H9 (cell line): ENCODE measurements at regions not wholly inside any gene's neighbourhood (a gene's known extent, or its start where the extent isn't known, plus 50 kb on each side); places are given as distances from the start of the nearest gene placed in this dataset.

Experiments
- DNase-seq: peaks from one replicate; pipeline ENCODE4 v3.0.0-alpha.2; 2017
- H2AFZ ChIP-seq: one replicate; pipeline ENCODE4 v1.6.1; 2013; ENCODE audit warnings: mild to moderate bottlenecking, low read length, control low read depth, moderate library complexity
- H2AK5ac ChIP-seq: 2 replicates; pipeline ENCODE4 v1.6.1; 2013; ENCODE audit warnings: low read length, control low read depth, mixed read lengths; ENCODE audit not compliant: insufficient read length
- H2BK120ac ChIP-seq: one replicate; pipeline ENCODE4 v1.6.1; 2013; ENCODE audit warnings: low read depth, mild to moderate bottlenecking, low read length, control low read depth, inconsistent platforms; ENCODE audit not compliant: poor library complexity, severe bottlenecking
- H2BK12ac ChIP-seq: 2 replicates; pipeline ENCODE4 v1.6.1; 2013; ENCODE audit warnings: low read length, control low read depth, mixed read lengths, low read depth; ENCODE audit not compliant: insufficient read length
- H2BK15ac ChIP-seq: 2 replicates; pipeline ENCODE4 v1.6.1; 2013; ENCODE audit warnings: low read depth, low read length, control low read depth
- H2BK20ac ChIP-seq: one replicate; pipeline ENCODE4 v1.6.1; 2013; ENCODE audit warnings: low read depth, mild to moderate bottlenecking, low read length, control low read depth, inconsistent platforms; ENCODE audit not compliant: poor library complexity, severe bottlenecking
- H2BK5ac ChIP-seq: 2 replicates; pipeline ENCODE4 v1.6.1; 2013; ENCODE audit warnings: low read length, control low read depth, mixed read lengths; ENCODE audit not compliant: insufficient read length
- H3K14ac ChIP-seq: 2 replicates; pipeline ENCODE4 v1.6.1; 2013; ENCODE audit warnings: low read length, control low read depth; ENCODE audit not compliant: insufficient read depth
- H3K18ac ChIP-seq: 2 replicates; pipeline ENCODE4 v1.6.1; 2013; ENCODE audit warnings: low read depth, mild to moderate bottlenecking, mixed read lengths, low read length, control low read depth; ENCODE audit not compliant: insufficient read length
- H3K23ac ChIP-seq: 2 replicates; pipeline ENCODE4 v1.6.1; 2013; ENCODE audit warnings: low read length, control low read depth, mixed read lengths, low read depth; ENCODE audit not compliant: insufficient read length
- H3K23me2 ChIP-seq: 2 replicates; pipeline ENCODE4 v1.6.1; 2013; ENCODE audit warnings: low read depth, mild to moderate bottlenecking, mixed read lengths, low read length, control low read depth; ENCODE audit not compliant: insufficient read length, poor library complexity, severe bottlenecking
- H3K27ac ChIP-seq: 2 replicates; pipeline ENCODE4 v1.5.1; 2013; ENCODE audit warnings: low read length, control low read depth, mixed read lengths, low read depth; ENCODE audit not compliant: insufficient read length
- H3K27me3 ChIP-seq: 2 replicates; pipeline ENCODE4 v1.6.1; 2013; ENCODE audit warnings: low read length, control low read depth, inconsistent platforms; ENCODE audit not compliant: insufficient read depth
- H3K4ac ChIP-seq: 2 replicates; pipeline ENCODE4 v1.6.1; 2013; ENCODE audit warnings: low read depth, mild to moderate bottlenecking, control low read depth, inconsistent platforms, low read length, moderate library complexity
- H3K4me1 ChIP-seq: 2 replicates; pipeline ENCODE4 v1.6.1; 2013; ENCODE audit warnings: low read length, control low read depth, inconsistent platforms; ENCODE audit not compliant: insufficient read depth
- H3K4me2 ChIP-seq: 2 replicates; pipeline ENCODE4 v1.6.1; 2013; ENCODE audit warnings: low read length, control low read depth, mixed read lengths; ENCODE audit not compliant: insufficient read length, insufficient read depth
- H3K56ac ChIP-seq: 2 replicates; pipeline ENCODE4 v1.6.1; 2013; ENCODE audit warnings: low read depth, mild to moderate bottlenecking, mixed read lengths, low read length, control low read depth; ENCODE audit not compliant: insufficient read length
- H3K79me1 ChIP-seq: 2 replicates; pipeline ENCODE4 v1.6.1; 2013; ENCODE audit warnings: low read depth, mild to moderate bottlenecking, moderate library complexity, low read length, control low read depth, inconsistent platforms; ENCODE audit not compliant: insufficient read depth, poor library complexity, severe bottlenecking
- H3K79me2 ChIP-seq: 2 replicates; pipeline ENCODE4 v1.6.1; 2013; ENCODE audit warnings: low read length, control low read depth, inconsistent platforms; ENCODE audit not compliant: insufficient read depth
- H3K9ac ChIP-seq: 2 replicates; pipeline ENCODE4 v1.6.1; 2013; ENCODE audit warnings: low read length, control low read depth, mixed read lengths; ENCODE audit not compliant: insufficient read length; ENCODE audit errors: extremely low read depth
- H3K9me3 ChIP-seq: one replicate; pipeline ENCODE4 v1.6.1; 2013; ENCODE audit warnings: low read depth, low read length, inconsistent platforms; ENCODE audit not compliant: control insufficient read depth
- H3T11ph ChIP-seq: one replicate; pipeline ENCODE4 v1.6.1; 2013; ENCODE audit warnings: mild to moderate bottlenecking, low read length, control low read depth, inconsistent platforms
- H4K20me1 ChIP-seq: one replicate; pipeline ENCODE4 v1.6.1; 2013; ENCODE audit not compliant: control insufficient read depth, insufficient read length, insufficient read depth
- H4K5ac ChIP-seq: 2 replicates; pipeline ENCODE4 v1.6.1; 2013; ENCODE audit warnings: low read depth, mild to moderate bottlenecking, mixed read lengths, low read length, control low read depth; ENCODE audit not compliant: insufficient read length
- H4K8ac ChIP-seq: replicated peaks from 2 replicates; pipeline ENCODE4 v1.6.1; 2013; ENCODE audit warnings: low read length, control low read depth, mixed read lengths, low read depth; ENCODE audit not compliant: insufficient read length
- H4K91ac ChIP-seq: 2 replicates; pipeline ENCODE4 v1.6.1; 2013; ENCODE audit warnings: low read depth, mild to moderate bottlenecking, moderate library complexity, mixed read lengths, low read length, control low read depth; ENCODE audit not compliant: insufficient read length
- H3K27ac Mint-ChIP-seq, 3 experiments: 2 replicates in 2 of 3; 3 replicates in 1 of 3; pipeline ENCODE4 v1.8.0; 2020 to 2021; ENCODE audit warnings: mixed read lengths in 3 of 3, mild to moderate bottlenecking in 1 of 3, moderate library complexity in 1 of 3
- H3K27me3 Mint-ChIP-seq: 2 replicates; pipeline ENCODE4 v1.8.0; 2021; ENCODE audit warnings: low read depth, mild to moderate bottlenecking, moderate library complexity, mixed read lengths
- H3K36me3 Mint-ChIP-seq, 3 experiments: 2 replicates in 2 of 3; 3 replicates in 1 of 3; pipeline ENCODE4 v1.8.0; 2020 to 2021; ENCODE audit warnings: low read depth in 3 of 3, mixed read lengths in 3 of 3; ENCODE audit not compliant: insufficient read depth in 1 of 3
- H3K4me1 Mint-ChIP-seq, 2 experiments: 2 replicates each; pipeline ENCODE4 v1.8.0; 2020; ENCODE audit warnings: mixed read lengths in 2 of 2
- H3K4me3 Mint-ChIP-seq, 2 experiments: 2 replicates in 1 of 2; 3 replicates in 1 of 2; pipeline ENCODE4 v1.8.0; 2020 to 2021; ENCODE audit warnings: mild to moderate bottlenecking in 2 of 2, mixed read lengths in 2 of 2, moderate library complexity in 1 of 2
- H3K9me3 Mint-ChIP-seq, 2 experiments: 2 replicates in 1 of 2; 3 replicates in 1 of 2; pipeline ENCODE4 v1.8.0; 2020; ENCODE audit warnings: mild to moderate bottlenecking in 2 of 2, mixed read lengths in 2 of 2, moderate library complexity in 1 of 2
- WGBS: extraction: QIAGEN DNeasy Blood & Tissue Kit; methylation state at CpG from one replicate; pipeline ENCODE4 v1.1.7; 2013; ENCODE audit warnings: missing lambda C conversion rate, low lambda C conversion rate, mixed read lengths; ENCODE audit not compliant: insufficient read length; ENCODE audit errors: extremely low coverage; 5-methylcytosine and 5-hydroxymethylcytosine counted together
- TF ChIP-seq, protein P1 (sequence below): fragments of 200-600 bp; sonication (generic); conservative IDR thresholded peaks from 3 replicates; pipeline ENCODE4 v1.8.0; 2021; ENCODE audit warnings: antibody characterized with exemption, mild to moderate bottlenecking

- no peak for DNase-seq
- Mint-ChIP-seq H3K27me3 (no peaks in the 10 kb centered on the region), H3K4me1 (no peaks in the 10 kb centered on the region), H3K36me3 (peaks cover 15 to 20% (median 18%) of the 10 kb centered on the region in 3 experiments), H3K27ac (no peak overlapping the region), H3K4me3 (no peak overlapping the region), H3K9me3 (peaks cover 18 to 19% of the 10 kb centered on the region in 2 experiments)
- Histone ChIP-seq H4K8ac (no peak overlapping the region), H3K23me2 (no peaks in the 10 kb centered on the region), H2BK20ac (no peak overlapping the region), H4K91ac (no peak overlapping the region), H3K4me2 (no peak overlapping the region), H4K5ac (no peak overlapping the region), H3K56ac (no peak overlapping the region), H3T11ph (no peak overlapping the region), H3K4ac (no peak overlapping the region), H3K9ac (no peak overlapping the region), H2BK15ac (no peak overlapping the region), H2BK5ac (no peak overlapping the region), H3K4me1 (no peaks in the 10 kb centered on the region; the same call in 1 of the 2 replicates), H3K79me1 (no peaks in the 10 kb centered on the region), H3K14ac (no peak overlapping the region), H3K79me2 (no peaks in the 10 kb centered on the region), H3K27me3 (no peaks in the 10 kb centered on the region), H3K18ac (no peak overlapping the region), H3K23ac (no peak overlapping the region), H2AK5ac (no peak overlapping the region), H2BK12ac (no peak overlapping the region), H3K9me3 (no peaks in the 10 kb centered on the region), H3K27ac (no peak overlapping the region), H2BK120ac (no peak overlapping the region), H2AFZ (no peak overlapping the region), H4K20me1 (no peaks in the 10 kb centered on the region)
- no CpG with 5 or more reads among the region's 2 CpGs for WGBS
- TF ChIP-seq, protein P1, sequence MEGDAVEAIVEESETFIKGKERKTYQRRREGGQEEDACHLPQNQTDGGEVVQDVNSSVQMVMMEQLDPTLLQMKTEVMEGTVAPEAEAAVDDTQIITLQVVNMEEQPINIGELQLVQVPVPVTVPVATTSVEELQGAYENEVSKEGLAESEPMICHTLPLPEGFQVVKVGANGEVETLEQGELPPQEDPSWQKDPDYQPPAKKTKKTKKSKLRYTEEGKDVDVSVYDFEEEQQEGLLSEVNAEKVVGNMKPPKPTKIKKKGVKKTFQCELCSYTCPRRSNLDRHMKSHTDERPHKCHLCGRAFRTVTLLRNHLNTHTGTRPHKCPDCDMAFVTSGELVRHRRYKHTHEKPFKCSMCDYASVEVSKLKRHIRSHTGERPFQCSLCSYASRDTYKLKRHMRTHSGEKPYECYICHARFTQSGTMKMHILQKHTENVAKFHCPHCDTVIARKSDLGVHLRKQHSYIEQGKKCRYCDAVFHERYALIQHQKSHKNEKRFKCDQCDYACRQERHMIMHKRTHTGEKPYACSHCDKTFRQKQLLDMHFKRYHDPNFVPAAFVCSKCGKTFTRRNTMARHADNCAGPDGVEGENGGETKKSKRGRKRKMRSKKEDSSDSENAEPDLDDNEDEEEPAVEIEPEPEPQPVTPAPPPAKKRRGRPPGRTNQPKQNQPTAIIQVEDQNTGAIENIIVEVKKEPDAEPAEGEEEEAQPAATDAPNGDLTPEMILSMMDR, result no peak
These were observed 285.3 kb downstream of the HIVEP2 start for GRCh38 chr6:142659661-142660060.
